K562 (cell line): ENCODE measurements at regions not wholly inside any gene's neighbourhood (a gene's known extent, or its start where the extent isn't known, plus 50 kb on each side); places are given as distances from the start of the nearest gene placed in this dataset.

Experiments
- ATAC-seq: fragments of 200-7000 bp; cut with Tn5 transposase; 3 replicates; pipeline ENCODE4 v1.9.1; 2020; ENCODE audit warnings: moderate library complexity
- BruUV-seq: library from RNA; stranded (reverse); fragments of 400-500 nt; replicated peaks from 2 replicates; lab custom pipeline; 2021; lab: Mats Ljungman, UMichigan
- CTCF ChIA-PET: fragments of 300-600 bp; formaldehyde crosslinking; extraction: SDS; loops from one replicate; lab custom pipeline; 2021; ENCODE audit warnings: low intra/inter-chr PET ratio; lab: Yijun Ruan, JAX
- POLR2A ChIA-PET: fragments of 300-600, 350-650 bp; sonication (Branson Sonifier 250); formaldehyde crosslinking; extraction: SDS; loops from one replicate; lab custom pipeline; 2021; ENCODE audit warnings: antibody characterized with exemption, inconsistent platforms; lab: Yijun Ruan, JAX
- DNase-seq, 4 experiments: peaks; one replicate each; pipeline versions ENCODE4 v3.0.0 to v3.0.0-alpha.2; 2011 to 2018; ENCODE audit warnings: low spot score in 3 of 4, mixed read lengths in 3 of 4; ENCODE audit errors: extremely low read depth in 1 of 4
- FAIRE-seq: peaks from 2 replicates; lab custom pipeline; 2011; peaks lifted over from hg19 to GRCh38; lab: Jason Lieb, UNC
- H2AFZ ChIP-seq: 2 replicates; pipeline ENCODE4 v1.6.0; 2011; ENCODE audit warnings: low read depth, low read length, control low read depth, inconsistent platforms
- H3K27ac ChIP-seq: fragments of 200-600 bp; 3 replicates; pipeline ENCODE4 v1.8.0; 2011; ENCODE audit warnings: low read depth, mild to moderate bottlenecking, control low read depth, inconsistent platforms, low read length, moderate library complexity, mixed read lengths; ENCODE audit errors: extremely low read depth
- H3K27me3 ChIP-seq, 2 experiments: fragments of 300-600 bp in 1 of 2; 2 replicates in 1 of 2; 3 replicates in 1 of 2; pipeline versions ENCODE4 v1.6.0 to v1.8.0; 2011; ENCODE audit warnings: inconsistent platforms in 2 of 2, low read length in 2 of 2, mild to moderate bottlenecking in 1 of 2, mixed read lengths in 1 of 2, moderate library complexity in 1 of 2; ENCODE audit not compliant: control insufficient read depth in 2 of 2, insufficient read depth in 2 of 2
- H3K36me3 ChIP-seq: fragments of 300-600 bp; 3 replicates; pipeline ENCODE4 v1.8.0; 2011; ENCODE audit warnings: mild to moderate bottlenecking, low read length, inconsistent platforms; ENCODE audit not compliant: control insufficient read depth, insufficient read depth
- H3K4me1 ChIP-seq, 2 experiments: fragments of 200-600 bp in 1 of 2; replicated peaks in 1 of 2; 2 replicates in 1 of 2; 3 replicates in 1 of 2; pipeline versions ENCODE4 v1.5.1 to v1.8.0; 2011; ENCODE audit warnings: inconsistent platforms in 2 of 2, low read length in 2 of 2, mild to moderate bottlenecking in 1 of 2, mixed read lengths in 1 of 2, moderate library complexity in 1 of 2; ENCODE audit not compliant: control insufficient read depth in 2 of 2, insufficient read depth in 2 of 2
- H3K4me2 ChIP-seq: 2 replicates; pipeline ENCODE4 v1.6.1; 2011; ENCODE audit warnings: low read length, control low read depth, inconsistent platforms, mixed read lengths; ENCODE audit not compliant: insufficient read depth
- H3K4me3 ChIP-seq: fragments of 200-600 bp; sonication (generic), shearing (Covaris generic); 2 replicates; pipeline ENCODE4 v1.5.1; 2016; ENCODE audit warnings: control low read depth, inconsistent platforms
- H3K79me2 ChIP-seq: fragments of 200-600 bp; 3 replicates; pipeline ENCODE4 v1.8.0; 2011; ENCODE audit warnings: low read length, inconsistent platforms; ENCODE audit not compliant: control insufficient read depth, insufficient read depth
- H3K9ac ChIP-seq, 2 experiments: 2 replicates each; pipeline versions ENCODE4 v1.6.0 to v1.6.1; 2011; ENCODE audit warnings: low read depth in 2 of 2, low read length in 2 of 2, control low read depth in 1 of 2, inconsistent platforms in 1 of 2, mild to moderate bottlenecking in 1 of 2, mixed read lengths in 1 of 2; ENCODE audit not compliant: insufficient read depth in 1 of 2
- H3K9me1 ChIP-seq: one replicate; pipeline ENCODE4 v1.6.0; 2011; ENCODE audit warnings: inconsistent platforms, mild to moderate bottlenecking, low read length, moderate library complexity; ENCODE audit not compliant: control insufficient read depth, insufficient read depth
- H3K9me3 ChIP-seq: replicated peaks from 2 replicates; pipeline ENCODE4 v1.5.1; 2011; ENCODE audit warnings: low read depth, low read length, inconsistent platforms; ENCODE audit not compliant: control insufficient read depth, insufficient read depth
- H4K20me1 ChIP-seq: replicated peaks from 2 replicates; pipeline ENCODE4 v1.6.1; 2011; ENCODE audit warnings: low read length, inconsistent platforms, mixed read lengths; ENCODE audit not compliant: control insufficient read depth, insufficient read depth
- BRCA1 ChIP-seq, 2 experiments: fragments of 450-650 bp in 1 of 2; sonication (generic) in 1 of 2; formaldehyde crosslinking in 1 of 2; IDR thresholded peaks; 2 replicates each; pipeline versions ENCODE4 v1.5.0 to v1.6.1; 2017 to 2020; ENCODE audit warnings: mild to moderate bottlenecking in 1 of 2, missing genetic modification reagents in 1 of 2
- DPF2 ChIP-seq: fragments of 450-650 bp; IDR thresholded peaks from 2 replicates; pipeline ENCODE4 v1.6.1; 2016
- FOXK1 ChIP-seq: sonication (generic); formaldehyde crosslinking; IDR thresholded peaks from 2 replicates; pipeline ENCODE4 v1.8.0; 2022; ENCODE audit warnings: missing genetic modification reagents, mild to moderate bottlenecking, borderline replicate concordance
- MECOM ChIP-seq: fragments of 250-450 bp; sonication (Bioruptor Pico); IDR thresholded peaks from 2 replicates; pipeline ENCODE4 v1.8.0; 2022; ENCODE audit warnings: inconsistent platforms
- MYC ChIP-seq, 2 experiments: fragments of 250-450 bp in 1 of 2; sonication (Bioruptor Pico) in 1 of 2; IDR thresholded peaks; 2 replicates each; pipeline versions ENCODE4 v1.5.1 to v1.6.1; 2012 to 2021; ENCODE audit warnings: low read depth in 2 of 2, borderline replicate concordance in 1 of 2, improper control_type of control experiment in 1 of 2, low read length in 1 of 2, mild to moderate bottlenecking in 1 of 2, moderate library complexity in 1 of 2
- NCOA6 ChIP-seq: fragments of 450-650 bp; IDR thresholded peaks from 2 replicates; pipeline ENCODE4 v1.6.1; 2017; ENCODE audit warnings: mild to moderate bottlenecking
- RBM14 ChIP-seq: fragments of 200-400 bp; formaldehyde crosslinking; IDR thresholded peaks from 2 replicates; pipeline ENCODE4 v1.6.1; 2018; ENCODE audit warnings: low read depth, mild to moderate bottlenecking, low read length, moderate library complexity, borderline replicate concordance; ENCODE audit not compliant: insufficient read depth
- RBM39 ChIP-seq: fragments of 200-400 bp; formaldehyde crosslinking; optimal IDR thresholded peaks from 2 replicates; pipeline ENCODE3; 2018; ENCODE audit warnings: low read depth, low read length
- SAP30 ChIP-seq: fragments of 200-600 bp; sonication (generic); IDR thresholded peaks from 2 replicates; pipeline ENCODE4 v1.6.1; 2012; ENCODE audit warnings: borderline replicate concordance, low read depth, mild to moderate bottlenecking, moderate library complexity, low read length, control low read depth, inconsistent platforms; ENCODE audit not compliant: insufficient read depth, poor library complexity, severe bottlenecking
- SIRT6 ChIP-seq: IDR thresholded peaks from one replicate; pipeline ENCODE4 v1.6.1; 2012; ENCODE audit warnings: low read depth, mild to moderate bottlenecking, control low read depth, inconsistent platforms, low read length, moderate library complexity
- TCF3 ChIP-seq: sonication (generic); formaldehyde crosslinking; IDR thresholded peaks from 2 replicates; pipeline ENCODE4 v1.4.0; 2020; ENCODE audit warnings: mild to moderate bottlenecking, missing genetic modification reagents
- ZBTB1 ChIP-seq: sonication (generic); formaldehyde crosslinking; IDR thresholded peaks from 2 replicates; pipeline ENCODE4 v1.8.1; 2023; ENCODE audit warnings: missing genetic modification reagents, low read depth, mild to moderate bottlenecking, borderline replicate concordance
- ZNF232 ChIP-seq: sonication (generic); formaldehyde crosslinking; IDR thresholded peaks from 2 replicates; pipeline ENCODE4 v1.8.0; 2022; ENCODE audit warnings: mild to moderate bottlenecking, missing genetic modification reagents
- ZNF764 ChIP-seq: fragments of 250-450 bp; sonication (Bioruptor Pico); IDR thresholded peaks from 2 replicates; pipeline ENCODE4 v1.4.0; 2020; ENCODE audit warnings: low read depth, mild to moderate bottlenecking, moderate library complexity
- WGBS: fragments of 100-300 bp; shearing (Covaris generic); methylation state at CpG from one replicate; pipeline ENCODE4 v1.1.6; 2016; ENCODE audit warnings: low coverage, mixed read lengths; ENCODE audit not compliant: insufficient coverage; ENCODE audit errors: missing lambda C conversion rate; 5-methylcytosine and 5-hydroxymethylcytosine counted together
- in situ Hi-C: fragments of 300-500 bp; cut with MboI; formaldehyde crosslinking; loops from 4 replicates; pipeline ENCODE4 v1.15.0; 2018; ENCODE audit warnings: inconsistent platforms, mixed read lengths
- intact Hi-C: fragments of 100-400 bp; cut with micrococcal nuclease; formaldehyde crosslinking; loops from 2 replicates; pipeline ENCODE4 v1.14.2; 2022
- TF ChIP-seq, protein P1 (sequence below), 2 experiments: fragments of 450-650 bp; conservative IDR thresholded peaks; 2 replicates each; pipeline ENCODE4 v1.6.1; 2017; ENCODE audit warnings: mild to moderate bottlenecking in 2 of 2, moderate library complexity in 2 of 2
- TF ChIP-seq, protein P2 (sequence below): fragments of 450-650 bp; formaldehyde crosslinking; IDR thresholded peaks from 2 replicates; pipeline ENCODE4 v1.4.0; 2022; ENCODE audit warnings: missing genetic modification characterization

DNA sequence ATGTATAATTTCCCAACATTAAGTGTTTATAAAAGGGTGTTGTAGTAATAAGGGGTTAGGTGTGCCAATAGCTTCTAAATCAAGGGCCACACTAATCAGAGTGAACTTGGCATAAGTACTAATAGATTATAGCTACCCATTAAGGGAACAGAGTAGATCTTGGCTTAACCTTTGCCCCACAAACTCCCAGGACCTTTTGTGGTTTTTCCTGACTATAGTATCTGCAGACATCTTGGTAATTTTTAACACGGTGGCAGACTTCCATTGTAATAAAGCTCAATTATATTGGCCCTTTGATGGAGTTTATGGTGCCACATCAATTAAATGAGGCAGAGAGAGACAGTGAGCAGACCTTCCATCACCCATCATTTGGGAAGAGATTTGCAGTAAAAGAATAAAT lies 358.5 kb upstream of the HNRNPA3 start (continued):
- no peak for TF ChIP-seq ZNF764 (CRISPR knock-in tag)
- TF ChIP-seq BRCA1 (IDR thresholded peaks at IDR 0.05), result no peak
- TF ChIP-seq BRCA1 (CRISPR knock-in tag; IDR thresholded peaks at IDR 0.05), result no peak
- TF ChIP-seq TCF3, result no peak
- no peak for TF ChIP-seq NCOA6
- no peak for TF ChIP-seq DPF2
- no peak for TF ChIP-seq SIRT6
- TF ChIP-seq, protein P1, sequence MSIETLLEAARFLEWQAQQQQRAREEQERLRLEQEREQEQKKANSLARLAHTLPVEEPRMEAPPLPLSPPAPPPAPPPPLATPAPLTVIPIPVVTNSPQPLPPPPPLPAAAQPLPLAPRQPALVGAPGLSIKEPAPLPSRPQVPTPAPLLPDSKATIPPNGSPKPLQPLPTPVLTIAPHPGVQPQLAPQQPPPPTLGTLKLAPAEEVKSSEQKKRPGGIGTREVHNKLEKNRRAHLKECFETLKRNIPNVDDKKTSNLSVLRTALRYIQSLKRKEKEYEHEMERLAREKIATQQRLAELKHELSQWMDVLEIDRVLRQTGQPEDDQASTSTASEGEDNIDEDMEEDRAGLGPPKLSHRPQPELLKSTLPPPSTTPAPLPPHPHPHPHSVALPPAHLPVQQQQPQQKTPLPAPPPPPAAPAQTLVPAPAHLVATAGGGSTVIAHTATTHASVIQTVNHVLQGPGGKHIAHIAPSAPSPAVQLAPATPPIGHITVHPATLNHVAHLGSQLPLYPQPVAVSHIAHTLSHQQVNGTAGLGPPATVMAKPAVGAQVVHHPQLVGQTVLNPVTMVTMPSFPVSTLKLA (conservative IDR thresholded peaks at IDR 0.05), result no peak
- TF ChIP-seq ZNF232 (CRISPR knock-in tag), result no peak

DNA sequence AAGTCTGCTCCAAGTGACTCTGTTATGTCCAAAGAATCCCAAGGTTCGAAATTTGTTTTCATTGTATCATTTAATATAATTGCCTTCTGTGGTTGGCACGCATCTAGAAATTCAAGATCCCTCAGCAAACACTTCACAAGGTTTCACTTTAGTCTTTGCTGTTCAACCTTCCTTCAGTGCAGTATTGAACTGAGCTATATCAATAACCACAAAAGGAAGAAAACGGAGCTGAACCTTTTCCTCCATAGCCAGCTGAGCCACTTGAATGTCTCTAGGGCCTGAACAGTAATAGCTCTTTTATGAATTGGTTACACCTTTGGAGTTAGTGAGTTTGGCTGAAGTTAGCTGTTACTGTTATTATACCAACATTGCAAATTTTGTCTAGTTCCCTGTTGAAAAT lies 357.7 kb upstream of the HNRNPA3 start:
- Histone ChIP-seq H3K4me3 (no peak overlapping the region), H4K20me1 (no peaks in the 10 kb centered on the region), H3K79me2 (no peaks in the 10 kb centered on the region), H2AFZ (no peak overlapping the region), H3K4me2 (no peak overlapping the region), H3K9ac (no peak overlapping the region), H3K9me1 (no peaks in the 10 kb centered on the region), H3K27ac (no peak overlapping the region), H3K27me3 (no peaks in the 10 kb centered on the region), H3K4me1 (no peaks in the 10 kb centered on the region), H3K36me3 (no peaks in the 10 kb centered on the region), H3K9me3 (no peaks in the 10 kb centered on the region)
- DNase-seq (no peak), FAIRE-seq (no peak), ATAC-seq (no peak)
- POLR2A ChIA-PET, result interaction anchor here (0.6 to 1.3 kb wide), 3 partner anchors 12 to 167 kb away, joined by 3 to 5 read pairs (median 4); no protein-coding TSS in a partner anchor
- WGBS, result 0% methylated on average over 3 of the region's 3 CpGs
- CTCF ChIA-PET, result no interaction called here
- in situ Hi-C loops, result no loop called here
- intact Hi-C loops, result no loop called here
- no TSS peak for BruUV-seq
- no peak for TF ChIP-seq FOXK1 (CRISPR knock-in tag)
- TF ChIP-seq RBM39, result no peak
- no peak for TF ChIP-seq ZBTB1 (CRISPR knock-in tag)
- TF ChIP-seq MECOM (CRISPR knock-in tag), result no peak
- TF ChIP-seq MYC (IDR thresholded peaks at IDR 0.05; ENCODE audit: low read depth, low read length), result no peak
- no peak for TF ChIP-seq MYC (CRISPR knock-in tag; IDR thresholded peaks at IDR 0.05; ENCODE audit: borderline replicate concordance, low read depth)
- no peak for TF ChIP-seq RBM14
- no peak for TF ChIP-seq SAP30
- TF ChIP-seq, protein P2, sequence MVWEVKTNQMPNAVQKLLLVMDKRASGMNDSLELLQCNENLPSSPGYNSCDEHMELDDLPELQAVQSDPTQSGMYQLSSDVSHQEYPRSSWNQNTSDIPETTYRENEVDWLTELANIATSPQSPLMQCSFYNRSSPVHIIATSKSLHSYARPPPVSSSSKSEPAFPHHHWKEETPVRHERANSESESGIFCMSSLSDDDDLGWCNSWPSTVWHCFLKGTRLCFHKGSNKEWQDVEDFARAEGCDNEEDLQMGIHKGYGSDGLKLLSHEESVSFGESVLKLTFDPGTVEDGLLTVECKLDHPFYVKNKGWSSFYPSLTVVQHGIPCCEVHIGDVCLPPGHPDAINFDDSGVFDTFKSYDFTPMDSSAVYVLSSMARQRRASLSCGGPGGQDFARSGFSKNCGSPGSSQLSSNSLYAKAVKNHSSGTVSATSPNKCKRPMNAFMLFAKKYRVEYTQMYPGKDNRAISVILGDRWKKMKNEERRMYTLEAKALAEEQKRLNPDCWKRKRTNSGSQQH (CRISPR knock-in tag), result no peak
